IMR-90 (cell line): ENCODE measurements at regions not wholly inside any gene's neighbourhood (a gene's known extent, or its start where the extent isn't known, plus 50 kb on each side); places are given as distances from the start of the nearest gene placed in this dataset.

ENCODE experiments used
- ATAC-seq: fragments of 200-7000 bp; cut with Tn5 transposase; 2 replicates; pipeline ENCODE4 v1.9.1; 2020; ENCODE audit warnings: low read depth, mild to moderate bottlenecking, moderate library complexity
- BruUV-seq: library from RNA; stranded (reverse); fragments of 400-500 nt; replicated peaks from 2 replicates; lab custom pipeline; 2021; lab: Mats Ljungman, UMichigan
- CTCF ChIA-PET: fragments of 300-600 bp; formaldehyde crosslinking; extraction: SDS; loops from one replicate; lab custom pipeline; 2021; ENCODE audit warnings: antibody characterized with exemption; lab: Yijun Ruan, JAX
- POLR2A ChIA-PET: fragments of 300-600 bp; sonication (Branson Sonifier 250); formaldehyde crosslinking; loops from one replicate; lab custom pipeline; 2022; ENCODE audit warnings: antibody characterized with exemption; ENCODE audit not compliant: unreplicated experiment; lab: Charles Lee
- DNase-seq: peaks from one replicate; pipeline ENCODE4 v3.0.0; 2013
- H2AFZ ChIP-seq: replicated peaks from 2 replicates; pipeline ENCODE3; 2013; ENCODE audit warnings: low read length, mild to moderate bottlenecking; ENCODE audit not compliant: poor library complexity
- H2AK5ac ChIP-seq: 2 replicates; pipeline ENCODE4 v1.6.1; 2013; ENCODE audit warnings: low read depth, low read length, inconsistent platforms
- H2AK9ac ChIP-seq: replicated peaks from 2 replicates; pipeline ENCODE3; 2013; ENCODE audit warnings: mild to moderate bottlenecking, low read depth, low read length, moderate library complexity; ENCODE audit not compliant: poor library complexity
- H2BK120ac ChIP-seq: 2 replicates; pipeline ENCODE4 v1.6.1; 2013; ENCODE audit warnings: low read depth, low read length, inconsistent platforms
- H2BK15ac ChIP-seq: 3 replicates; pipeline ENCODE4 v1.6.1; 2013; ENCODE audit warnings: low read depth, low read length, inconsistent platforms
- H2BK20ac ChIP-seq: 2 replicates; pipeline ENCODE4 v1.6.1; 2013; ENCODE audit warnings: low read depth, mild to moderate bottlenecking, inconsistent platforms, low read length, moderate library complexity
- H2BK5ac ChIP-seq: 2 replicates; pipeline ENCODE4 v1.6.1; 2013; ENCODE audit warnings: mild to moderate bottlenecking, low read depth, low read length, inconsistent platforms; ENCODE audit not compliant: poor library complexity, severe bottlenecking
- H3K14ac ChIP-seq: replicated peaks from 2 replicates; pipeline ENCODE4 v1.6.1; 2013; ENCODE audit warnings: low read depth, low read length, inconsistent platforms
- H3K18ac ChIP-seq: 2 replicates; pipeline ENCODE4 v1.6.1; 2013; ENCODE audit warnings: low read depth, low read length, control low read depth
- H3K23ac ChIP-seq: 2 replicates; pipeline ENCODE4 v1.6.1; 2013; ENCODE audit warnings: low read depth, low read length, inconsistent platforms
- H3K27ac ChIP-seq: 2 replicates; pipeline ENCODE4 v1.5.1; 2013; ENCODE audit warnings: mild to moderate bottlenecking, control low read depth, low read length; ENCODE audit not compliant: insufficient read depth
- H3K27me3 ChIP-seq: 2 replicates; pipeline ENCODE4 v1.6.1; 2013; ENCODE audit warnings: low read length; ENCODE audit not compliant: control insufficient read depth, insufficient read depth
- H3K36me3 ChIP-seq: 2 replicates; pipeline ENCODE4 v1.6.1; 2013; ENCODE audit warnings: low read length, mixed read lengths; ENCODE audit not compliant: control insufficient read depth, insufficient read depth
- H3K4ac ChIP-seq: 2 replicates; pipeline ENCODE4 v1.6.1; 2013; ENCODE audit warnings: low read depth, low read length, inconsistent platforms
- H3K4me1 ChIP-seq: 2 replicates; pipeline ENCODE4 v1.6.1; 2013; ENCODE audit warnings: low read length, mixed read lengths; ENCODE audit not compliant: control insufficient read depth, insufficient read depth
- H3K4me2 ChIP-seq: 2 replicates; pipeline ENCODE4 v1.6.1; 2013; ENCODE audit warnings: low read depth, mild to moderate bottlenecking, control low read depth, low read length, moderate library complexity
- H3K4me3 ChIP-seq: 2 replicates; pipeline ENCODE4 v1.5.1; 2013; ENCODE audit warnings: low read depth, mild to moderate bottlenecking, control low read depth, low read length, moderate library complexity; ENCODE audit not compliant: insufficient read depth
- H3K56ac ChIP-seq: 2 replicates; pipeline ENCODE4 v1.6.1; 2013; ENCODE audit warnings: low read length, inconsistent platforms; ENCODE audit not compliant: insufficient read depth; ENCODE audit errors: extremely low read depth
- H3K79me1 ChIP-seq, 2 experiments: 2 replicates each; pipeline ENCODE4 v1.6.1; 2013; ENCODE audit warnings: low read length in 2 of 2, inconsistent platforms in 1 of 2, low read depth in 1 of 2
- H3K9ac ChIP-seq: 2 replicates; pipeline ENCODE4 v1.6.1; 2013; ENCODE audit warnings: low read depth, low read length, control low read depth
- H3K9me1 ChIP-seq: 2 replicates; pipeline ENCODE4 v1.6.1; 2013; ENCODE audit warnings: low read length, inconsistent platforms; ENCODE audit not compliant: insufficient read depth
- H3K9me3 ChIP-seq: 2 replicates; pipeline ENCODE4 v1.6.1; 2013; ENCODE audit warnings: low read length; ENCODE audit not compliant: control insufficient read depth, insufficient read depth
- H4K20me1 ChIP-seq: 2 replicates; pipeline ENCODE4 v1.6.1; 2013; ENCODE audit warnings: low read length, inconsistent platforms; ENCODE audit not compliant: insufficient read depth
- H4K5ac ChIP-seq: 2 replicates; pipeline ENCODE4 v1.6.1; 2013; ENCODE audit warnings: mild to moderate bottlenecking, low read depth, low read length, control low read depth
- H4K8ac ChIP-seq, 2 experiments: 2 replicates each; pipeline ENCODE4 v1.6.1; 2013; ENCODE audit warnings: low read depth in 2 of 2, low read length in 2 of 2, control low read depth in 1 of 2, inconsistent platforms in 1 of 2
- H4K91ac ChIP-seq: 2 replicates; pipeline ENCODE4 v1.6.1; 2013; ENCODE audit warnings: low read depth, low read length, inconsistent platforms; ENCODE audit not compliant: insufficient read depth
- BHLHE40 ChIP-seq: fragments of 150-350 bp; IDR thresholded peaks from 2 replicates; pipeline ENCODE4 v1.6.1; 2016; ENCODE audit warnings: mild to moderate bottlenecking, low read depth, low read length
- CEBPB ChIP-seq: IDR thresholded peaks from 2 replicates; pipeline ENCODE4 v1.6.1; 2012; ENCODE audit warnings: low read depth, low read length, improper control_type of control experiment
- FOS ChIP-seq: fragments of 150-350 bp; IDR thresholded peaks from 2 replicates; pipeline ENCODE4 v1.6.1; 2016; ENCODE audit warnings: low read depth, low read length
- MAFK ChIP-seq: IDR thresholded peaks from 2 replicates; pipeline ENCODE4 v1.6.1; 2012; ENCODE audit warnings: low read depth, low read length, improper control_type of control experiment
- MAZ ChIP-seq: IDR thresholded peaks from 2 replicates; pipeline ENCODE4 v1.6.1; 2012; ENCODE audit warnings: low read depth, mild to moderate bottlenecking, low read length, improper control_type of control experiment, moderate library complexity, borderline replicate concordance
- MXI1 ChIP-seq: IDR thresholded peaks from 2 replicates; pipeline ENCODE4 v1.6.1; 2012; ENCODE audit warnings: low read depth, mild to moderate bottlenecking, low read length, moderate library complexity, borderline replicate concordance
- NFE2L2 ChIP-seq: fragments of 150-350 bp; IDR thresholded peaks from 2 replicates; pipeline ENCODE4 v1.6.1; 2016; ENCODE audit warnings: low read depth, mild to moderate bottlenecking, low read length
- POLR2A ChIP-seq: IDR thresholded peaks from 2 replicates; pipeline ENCODE4 v1.6.1; 2012; ENCODE audit warnings: mild to moderate bottlenecking, low read depth, low read length
- RAD21 ChIP-seq: IDR thresholded peaks from 2 replicates; pipeline ENCODE4 v1.6.1; 2012; ENCODE audit warnings: low read length, improper control_type of control experiment
- RCOR1 ChIP-seq: IDR thresholded peaks from 2 replicates; pipeline ENCODE4 v1.6.1; 2012; ENCODE audit warnings: mild to moderate bottlenecking, low read length, improper control_type of control experiment; ENCODE audit not compliant: insufficient replicate concordance
- RFX5 ChIP-seq: IDR thresholded peaks from 2 replicates; pipeline ENCODE4 v1.8.0; 2012; ENCODE audit warnings: low read depth, mild to moderate bottlenecking, low read length, moderate library complexity
- SMC3 ChIP-seq: fragments of 150-350 bp; IDR thresholded peaks from 2 replicates; pipeline ENCODE4 v1.6.1; 2016; ENCODE audit warnings: low read depth, mild to moderate bottlenecking, antibody characterized with exemption, low read length, moderate library complexity
- WGBS, 2 experiments: methylation state at CpG; one replicate each; pipeline versions ENCODE4 v1.1.5 to v1.1.7; 2013; ENCODE audit warnings: missing lambda C conversion rate in 2 of 2; ENCODE audit not compliant: insufficient read length in 1 of 2; ENCODE audit errors: extremely low coverage in 2 of 2; 5-methylcytosine and 5-hydroxymethylcytosine counted together
- dilution Hi-C: fragments of 300-500 bp; cut with HindIII; formaldehyde crosslinking; loops from one replicate; pipeline ENCODE4 v1.14.3; 2018; ENCODE audit warnings: low sequenced_read_pairs; ENCODE audit not compliant: unreplicated experiment
- in situ Hi-C: fragments of 300-500 bp; cut with MboI; formaldehyde crosslinking; loops from 3 replicates; pipeline ENCODE4 v1.14.3; 2019; ENCODE audit warnings: low sequenced_read_pairs, inconsistent platforms, mixed read lengths
- intact Hi-C: fragments of 100-400 bp; cut with micrococcal nuclease; formaldehyde crosslinking; loops from 2 replicates; pipeline ENCODE4 v1.10.0; 2022
- TF ChIP-seq, protein P1 (sequence below): conservative IDR thresholded peaks from 2 replicates; pipeline ENCODE4 v1.5.1; 2012; ENCODE audit warnings: mild to moderate bottlenecking, low read depth, low read length, improper control_type of control experiment
- TF ChIP-seq, protein P2 (sequence below): fragments of 150-350 bp; IDR thresholded peaks from 2 replicates; pipeline ENCODE4 v1.6.1; 2016; ENCODE audit warnings: low read depth, mild to moderate bottlenecking, low read length, moderate library complexity, borderline replicate concordance

GRCh38 chr3:118846176-118846575, 188.5 kb downstream of the IGSF11 start:
- Histone ChIP-seq H3K27me3 (no peaks in the 10 kb centered on the region), H3K9me3 (peaks cover 8% of the 10 kb centered on the region; the same call in 1 of the 2 replicates), H4K5ac (no peak overlapping the region), H3K4ac (no peak overlapping the region), H3K36me3 (no peaks in the 10 kb centered on the region), H4K20me1 (no peaks in the 10 kb centered on the region), H3K9ac (no peak overlapping the region), H3K14ac (no peak overlapping the region), H3K4me2 (no peak overlapping the region), H2AFZ (no peak overlapping the region), H3K79me1 (no peaks in the 10 kb centered on the region), H2AK9ac (no peak overlapping the region), H3K18ac (no peak overlapping the region), H3K27ac (no peak overlapping the region), H3K23ac (no peak overlapping the region), H2BK20ac (no peak overlapping the region), H4K8ac (no peak overlapping the region), H4K91ac (no peak overlapping the region), H2AK5ac (no peak overlapping the region), H3K9me1 (no peaks in the 10 kb centered on the region), H2BK120ac (no peak overlapping the region), H3K56ac (no peak overlapping the region), H2BK5ac (no peak overlapping the region), H2BK15ac (no peak overlapping the region), H3K4me1 (no peaks in the 10 kb centered on the region), H3K4me3 (no peak overlapping the region)
- DNase-seq (no peak), ATAC-seq (no peak)
- POLR2A ChIA-PET: no interaction called here
- intact Hi-C loops (no loop called here), dilution Hi-C loops (no loop called here), in situ Hi-C loops (no loop called here)
- TF ChIP-seq MXI1 (no peak), POLR2A (no peak), MAZ (no peak), CEBPB (no peak), BHLHE40 (no peak), FOS (no peak), NFE2L2 (no peak), MAFK (no peak), SMC3 (no peak), RCOR1 (no peak), RAD21 (no peak), RFX5 (no peak)
- TF ChIP-seq, protein P1, sequence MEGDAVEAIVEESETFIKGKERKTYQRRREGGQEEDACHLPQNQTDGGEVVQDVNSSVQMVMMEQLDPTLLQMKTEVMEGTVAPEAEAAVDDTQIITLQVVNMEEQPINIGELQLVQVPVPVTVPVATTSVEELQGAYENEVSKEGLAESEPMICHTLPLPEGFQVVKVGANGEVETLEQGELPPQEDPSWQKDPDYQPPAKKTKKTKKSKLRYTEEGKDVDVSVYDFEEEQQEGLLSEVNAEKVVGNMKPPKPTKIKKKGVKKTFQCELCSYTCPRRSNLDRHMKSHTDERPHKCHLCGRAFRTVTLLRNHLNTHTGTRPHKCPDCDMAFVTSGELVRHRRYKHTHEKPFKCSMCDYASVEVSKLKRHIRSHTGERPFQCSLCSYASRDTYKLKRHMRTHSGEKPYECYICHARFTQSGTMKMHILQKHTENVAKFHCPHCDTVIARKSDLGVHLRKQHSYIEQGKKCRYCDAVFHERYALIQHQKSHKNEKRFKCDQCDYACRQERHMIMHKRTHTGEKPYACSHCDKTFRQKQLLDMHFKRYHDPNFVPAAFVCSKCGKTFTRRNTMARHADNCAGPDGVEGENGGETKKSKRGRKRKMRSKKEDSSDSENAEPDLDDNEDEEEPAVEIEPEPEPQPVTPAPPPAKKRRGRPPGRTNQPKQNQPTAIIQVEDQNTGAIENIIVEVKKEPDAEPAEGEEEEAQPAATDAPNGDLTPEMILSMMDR: no peak
- TF ChIP-seq, protein P2, sequence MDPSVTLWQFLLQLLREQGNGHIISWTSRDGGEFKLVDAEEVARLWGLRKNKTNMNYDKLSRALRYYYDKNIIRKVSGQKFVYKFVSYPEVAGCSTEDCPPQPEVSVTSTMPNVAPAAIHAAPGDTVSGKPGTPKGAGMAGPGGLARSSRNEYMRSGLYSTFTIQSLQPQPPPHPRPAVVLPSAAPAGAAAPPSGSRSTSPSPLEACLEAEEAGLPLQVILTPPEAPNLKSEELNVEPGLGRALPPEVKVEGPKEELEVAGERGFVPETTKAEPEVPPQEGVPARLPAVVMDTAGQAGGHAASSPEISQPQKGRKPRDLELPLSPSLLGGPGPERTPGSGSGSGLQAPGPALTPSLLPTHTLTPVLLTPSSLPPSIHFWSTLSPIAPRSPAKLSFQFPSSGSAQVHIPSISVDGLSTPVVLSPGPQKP: no peak
- 72% methylated on average over 2 of the region's 7 CpGs; no CpG with 5 or more reads in 1 of the 2 experiments for WGBS, 2 experiments
- no TSS peak for BruUV-seq
- CTCF ChIA-PET: no interaction called here
